ENCODE measurements at regions not wholly inside any gene's neighbourhood (a gene's known extent, or its start where the extent isn't known, plus 50 kb on each side); places are given as distances from the start of the nearest gene placed in this dataset.

- H3K36me3 ChIP-seq (ENCODE audit: insufficient read depth in 1 of 2, low read depth in 1 of 2): no peaks in the 10 kb centered on the region
- no peak for TF ChIP-seq CTCF (IDR thresholded peaks at IDR 0.05)
- DNase-seq (no peak), ATAC-seq (no peak)
- H3K4me3 ChIP-seq: no peak overlapping the region
- 53 to 73% (median 55%) methylated on average over 5 of the region's 5 CpGs for whole genome bisulfite sequencing, 3 donors
- H3K9me3 ChIP-seq: no peaks in the 10 kb centered on the region
- H3K27me3 ChIP-seq (ENCODE audit: insufficient read depth in 3 of 3, low read length in 2 of 3): peaks cover 0 to 5% (median 0%) of the 10 kb centered on the region in 3 donors
- intact Hi-C loops (cut with DNase I): no loop called here
- H3K27ac ChIP-seq: no peak overlapping the region
- H3K4me1 ChIP-seq: no peaks in the 10 kb centered on the region
Measured at GRCh38 chr7:155222573-155222972, 75.1 kb upstream of the INSIG1 start.

GRCh38 chr7:155223021-155223420 is 74.7 kb upstream of the INSIG1 start:
- Histone ChIP-seq H3K4me1 (no peaks in the 10 kb centered on the region), H3K27me3 (ENCODE audit: insufficient read depth in 3 of 3, low read length in 2 of 3) (peaks cover 0 to 5% (median 0%) of the 10 kb centered on the region in 3 donors), H3K27ac (no peak overlapping the region), H3K4me3 (no peak overlapping the region), H3K36me3 (ENCODE audit: insufficient read depth in 1 of 2, low read depth in 1 of 2) (no peaks in the 10 kb centered on the region), H3K9me3 (no peaks in the 10 kb centered on the region)
- no peak for ATAC-seq
- TF ChIP-seq CTCF (IDR thresholded peaks at IDR 0.05): no peak
- no peak for DNase-seq
- WGBS, 3 donors: 69 to 84% (median 70%) methylated on average over 12 of the region's 12 CpGs
- intact Hi-C loops (cut with DNase I): no loop called here

- H3K4me1 ChIP-seq: peaks cover 1% of the 10 kb centered on the region
- H3K4me3 ChIP-seq: no peak overlapping the region
- DNase-seq: no peak
- intact Hi-C loops (cut with DNase I): no loop called here
- peaks cover 0 to 5% (median 0%) of the 10 kb centered on the region in 3 donors for H3K27me3 ChIP-seq (ENCODE audit: insufficient read depth in 3 of 3, low read length in 2 of 3)
- no peak for TF ChIP-seq CTCF (IDR thresholded peaks at IDR 0.05)
- 90 to 98% (median 91%) methylated on average over 3 of the region's 3 CpGs for WGBS, 3 donors
- H3K27ac ChIP-seq: no peak overlapping the region
- H3K9me3 ChIP-seq: no peaks in the 10 kb centered on the region
- no peaks in the 10 kb centered on the region for H3K36me3 ChIP-seq (ENCODE audit: insufficient read depth in 1 of 2, low read depth in 1 of 2)
- ATAC-seq: no peak
Measured at GRCh38 chr7:155223503-155223902, 74.2 kb upstream of the INSIG1 start.

- ATAC-seq (no peak), DNase-seq (no peak)
- intact Hi-C loops (cut with DNase I): no loop called here
- no peaks in the 10 kb centered on the region for H3K36me3 ChIP-seq (ENCODE audit: insufficient read depth in 1 of 2, low read depth in 1 of 2)
- 72 to 76% (median 72%) methylated on average over 12 of the region's 12 CpGs for WGBS, 3 donors
- H3K4me1 ChIP-seq: peaks cover 8% of the 10 kb centered on the region
- no peak for TF ChIP-seq CTCF (IDR thresholded peaks at IDR 0.05)
- H3K9me3 ChIP-seq: no peaks in the 10 kb centered on the region
- peaks cover 0 to 5% (median 0%) of the 10 kb centered on the region in 3 donors for H3K27me3 ChIP-seq (ENCODE audit: insufficient read depth in 3 of 3, low read length in 2 of 3)
- H3K27ac ChIP-seq: no peak overlapping the region
- no peak overlapping the region for H3K4me3 ChIP-seq
Measured at GRCh38 chr7:155224116-155224811, 73.4 kb upstream of the INSIG1 start.

GRCh38 chr7:155225095-155225494 is 72.6 kb upstream of the INSIG1 start:
- H3K9me3 ChIP-seq: no peaks in the 10 kb centered on the region
- DNase-seq (no peak), ATAC-seq (no peak)
- 85 to 89% (median 87%) methylated on average over 11 of the region's 11 CpGs for WGBS, 3 donors
- H3K27ac ChIP-seq: no peak overlapping the region
- no peak for TF ChIP-seq CTCF (IDR thresholded peaks at IDR 0.05)
- H3K4me3 ChIP-seq: no peak overlapping the region
- peaks cover 0 to 5% (median 0%) of the 10 kb centered on the region in 3 donors for H3K27me3 ChIP-seq (ENCODE audit: insufficient read depth in 3 of 3, low read length in 2 of 3)
- peaks cover 15% of the 10 kb centered on the region for H3K4me1 ChIP-seq
- intact Hi-C loops (cut with DNase I): no loop called here
- H3K36me3 ChIP-seq (ENCODE audit: insufficient read depth in 1 of 2, low read depth in 1 of 2): no peaks in the 10 kb centered on the region
